H9 (cell line): ENCODE measurements at regions not wholly inside any gene's neighbourhood (a gene's known extent, or its start where the extent isn't known, plus 50 kb on each side); places are given as distances from the start of the nearest gene placed in this dataset.

ENCODE experiments used
- DNase-seq: peaks from one replicate; pipeline ENCODE4 v3.0.0-alpha.2; 2017
- H2AFZ ChIP-seq: one replicate; pipeline ENCODE4 v1.6.1; 2013; ENCODE audit warnings: mild to moderate bottlenecking, low read length, control low read depth, moderate library complexity
- H2AK5ac ChIP-seq: 2 replicates; pipeline ENCODE4 v1.6.1; 2013; ENCODE audit warnings: low read length, control low read depth, mixed read lengths; ENCODE audit not compliant: insufficient read length
- H2BK120ac ChIP-seq: one replicate; pipeline ENCODE4 v1.6.1; 2013; ENCODE audit warnings: low read depth, mild to moderate bottlenecking, low read length, control low read depth, inconsistent platforms; ENCODE audit not compliant: poor library complexity, severe bottlenecking
- H2BK12ac ChIP-seq: 2 replicates; pipeline ENCODE4 v1.6.1; 2013; ENCODE audit warnings: low read length, control low read depth, mixed read lengths, low read depth; ENCODE audit not compliant: insufficient read length
- H2BK15ac ChIP-seq: 2 replicates; pipeline ENCODE4 v1.6.1; 2013; ENCODE audit warnings: low read depth, low read length, control low read depth
- H2BK20ac ChIP-seq: one replicate; pipeline ENCODE4 v1.6.1; 2013; ENCODE audit warnings: low read depth, mild to moderate bottlenecking, low read length, control low read depth, inconsistent platforms; ENCODE audit not compliant: poor library complexity, severe bottlenecking
- H2BK5ac ChIP-seq: 2 replicates; pipeline ENCODE4 v1.6.1; 2013; ENCODE audit warnings: low read length, control low read depth, mixed read lengths; ENCODE audit not compliant: insufficient read length
- H3K14ac ChIP-seq: 2 replicates; pipeline ENCODE4 v1.6.1; 2013; ENCODE audit warnings: low read length, control low read depth; ENCODE audit not compliant: insufficient read depth
- H3K18ac ChIP-seq: 2 replicates; pipeline ENCODE4 v1.6.1; 2013; ENCODE audit warnings: low read depth, mild to moderate bottlenecking, mixed read lengths, low read length, control low read depth; ENCODE audit not compliant: insufficient read length
- H3K23ac ChIP-seq: 2 replicates; pipeline ENCODE4 v1.6.1; 2013; ENCODE audit warnings: low read length, control low read depth, mixed read lengths, low read depth; ENCODE audit not compliant: insufficient read length
- H3K23me2 ChIP-seq: 2 replicates; pipeline ENCODE4 v1.6.1; 2013; ENCODE audit warnings: low read depth, mild to moderate bottlenecking, mixed read lengths, low read length, control low read depth; ENCODE audit not compliant: insufficient read length, poor library complexity, severe bottlenecking
- H3K27ac ChIP-seq: 2 replicates; pipeline ENCODE4 v1.5.1; 2013; ENCODE audit warnings: low read length, control low read depth, mixed read lengths, low read depth; ENCODE audit not compliant: insufficient read length
- H3K27me3 ChIP-seq: 2 replicates; pipeline ENCODE4 v1.6.1; 2013; ENCODE audit warnings: low read length, control low read depth, inconsistent platforms; ENCODE audit not compliant: insufficient read depth
- H3K4ac ChIP-seq: 2 replicates; pipeline ENCODE4 v1.6.1; 2013; ENCODE audit warnings: low read depth, mild to moderate bottlenecking, control low read depth, inconsistent platforms, low read length, moderate library complexity
- H3K4me1 ChIP-seq: 2 replicates; pipeline ENCODE4 v1.6.1; 2013; ENCODE audit warnings: low read length, control low read depth, inconsistent platforms; ENCODE audit not compliant: insufficient read depth
- H3K4me2 ChIP-seq: 2 replicates; pipeline ENCODE4 v1.6.1; 2013; ENCODE audit warnings: low read length, control low read depth, mixed read lengths; ENCODE audit not compliant: insufficient read length, insufficient read depth
- H3K56ac ChIP-seq: 2 replicates; pipeline ENCODE4 v1.6.1; 2013; ENCODE audit warnings: low read depth, mild to moderate bottlenecking, mixed read lengths, low read length, control low read depth; ENCODE audit not compliant: insufficient read length
- H3K79me1 ChIP-seq: 2 replicates; pipeline ENCODE4 v1.6.1; 2013; ENCODE audit warnings: low read depth, mild to moderate bottlenecking, moderate library complexity, low read length, control low read depth, inconsistent platforms; ENCODE audit not compliant: insufficient read depth, poor library complexity, severe bottlenecking
- H3K79me2 ChIP-seq: 2 replicates; pipeline ENCODE4 v1.6.1; 2013; ENCODE audit warnings: low read length, control low read depth, inconsistent platforms; ENCODE audit not compliant: insufficient read depth
- H3K9ac ChIP-seq: 2 replicates; pipeline ENCODE4 v1.6.1; 2013; ENCODE audit warnings: low read length, control low read depth, mixed read lengths; ENCODE audit not compliant: insufficient read length; ENCODE audit errors: extremely low read depth
- H3K9me3 ChIP-seq: one replicate; pipeline ENCODE4 v1.6.1; 2013; ENCODE audit warnings: low read depth, low read length, inconsistent platforms; ENCODE audit not compliant: control insufficient read depth
- H3T11ph ChIP-seq: one replicate; pipeline ENCODE4 v1.6.1; 2013; ENCODE audit warnings: mild to moderate bottlenecking, low read length, control low read depth, inconsistent platforms
- H4K20me1 ChIP-seq: one replicate; pipeline ENCODE4 v1.6.1; 2013; ENCODE audit not compliant: control insufficient read depth, insufficient read length, insufficient read depth
- H4K5ac ChIP-seq: 2 replicates; pipeline ENCODE4 v1.6.1; 2013; ENCODE audit warnings: low read depth, mild to moderate bottlenecking, mixed read lengths, low read length, control low read depth; ENCODE audit not compliant: insufficient read length
- H4K8ac ChIP-seq: replicated peaks from 2 replicates; pipeline ENCODE4 v1.6.1; 2013; ENCODE audit warnings: low read length, control low read depth, mixed read lengths, low read depth; ENCODE audit not compliant: insufficient read length
- H4K91ac ChIP-seq: 2 replicates; pipeline ENCODE4 v1.6.1; 2013; ENCODE audit warnings: low read depth, mild to moderate bottlenecking, moderate library complexity, mixed read lengths, low read length, control low read depth; ENCODE audit not compliant: insufficient read length
- H3K27ac Mint-ChIP-seq, 3 experiments: 2 replicates in 2 of 3; 3 replicates in 1 of 3; pipeline ENCODE4 v1.8.0; 2020 to 2021; ENCODE audit warnings: mixed read lengths in 3 of 3, mild to moderate bottlenecking in 1 of 3, moderate library complexity in 1 of 3
- H3K27me3 Mint-ChIP-seq: 2 replicates; pipeline ENCODE4 v1.8.0; 2021; ENCODE audit warnings: low read depth, mild to moderate bottlenecking, moderate library complexity, mixed read lengths
- H3K36me3 Mint-ChIP-seq, 3 experiments: 2 replicates in 2 of 3; 3 replicates in 1 of 3; pipeline ENCODE4 v1.8.0; 2020 to 2021; ENCODE audit warnings: low read depth in 3 of 3, mixed read lengths in 3 of 3; ENCODE audit not compliant: insufficient read depth in 1 of 3
- H3K4me1 Mint-ChIP-seq, 2 experiments: 2 replicates each; pipeline ENCODE4 v1.8.0; 2020; ENCODE audit warnings: mixed read lengths in 2 of 2
- H3K4me3 Mint-ChIP-seq, 2 experiments: 2 replicates in 1 of 2; 3 replicates in 1 of 2; pipeline ENCODE4 v1.8.0; 2020 to 2021; ENCODE audit warnings: mild to moderate bottlenecking in 2 of 2, mixed read lengths in 2 of 2, moderate library complexity in 1 of 2
- H3K9me3 Mint-ChIP-seq, 2 experiments: 2 replicates in 1 of 2; 3 replicates in 1 of 2; pipeline ENCODE4 v1.8.0; 2020; ENCODE audit warnings: mild to moderate bottlenecking in 2 of 2, mixed read lengths in 2 of 2, moderate library complexity in 1 of 2
- CTCF ChIP-seq: fragments of 200-600 bp; sonication (generic); conservative IDR thresholded peaks from 3 replicates; pipeline ENCODE4 v1.8.0; 2021; ENCODE audit warnings: antibody characterized with exemption, mild to moderate bottlenecking
- WGBS: extraction: QIAGEN DNeasy Blood & Tissue Kit; methylation state at CpG from one replicate; pipeline ENCODE4 v1.1.7; 2013; ENCODE audit warnings: missing lambda C conversion rate, low lambda C conversion rate, mixed read lengths; ENCODE audit not compliant: insufficient read length; ENCODE audit errors: extremely low coverage; 5-methylcytosine and 5-hydroxymethylcytosine counted together

GRCh38 chr1:98368995-98369394 lies 292.5 kb upstream of the SNX7 start:
- Histone ChIP-seq H3K14ac (no peak overlapping the region), H3K79me1 (no peaks in the 10 kb centered on the region), H3T11ph (no peak overlapping the region), H3K9me3 (no peaks in the 10 kb centered on the region), H2BK120ac (no peak overlapping the region), H3K4me2 (no peak overlapping the region), H4K8ac (no peak overlapping the region), H2AFZ (no peak overlapping the region), H4K20me1 (no peaks in the 10 kb centered on the region), H3K79me2 (no peaks in the 10 kb centered on the region), H4K5ac (no peak overlapping the region), H3K27ac (no peak overlapping the region), H3K56ac (no peak overlapping the region), H2BK20ac (no peak overlapping the region), H3K27me3 (no peaks in the 10 kb centered on the region), H3K23ac (no peak overlapping the region), H2BK12ac (no peak overlapping the region), H3K4me1 (no peaks in the 10 kb centered on the region), H2BK5ac (no peak overlapping the region), H3K9ac (no peak overlapping the region), H3K23me2 (no peaks in the 10 kb centered on the region), H2AK5ac (no peak overlapping the region), H3K4ac (no peak overlapping the region), H3K18ac (no peak overlapping the region), H4K91ac (no peak overlapping the region), H2BK15ac (no peak overlapping the region)
- H3K27me3 Mint-ChIP-seq = no peaks in the 10 kb centered on the region
- WGBS = no CpG with 5 or more reads among the region's 3 CpGs
- TF ChIP-seq CTCF = no peak
- H3K4me3 Mint-ChIP-seq = no peak overlapping the region
- H3K4me1 Mint-ChIP-seq = peaks cover 2 to 4% of the 10 kb centered on the region in 2 experiments; a peak in 2 of 4 replicates
- H3K9me3 Mint-ChIP-seq = no peaks in the 10 kb centered on the region
- no peak overlapping the region for H3K27ac Mint-ChIP-seq
- DNase-seq = no peak
- no peaks in the 10 kb centered on the region for H3K36me3 Mint-ChIP-seq
